ENCODE measurements at regions not wholly inside any gene's neighbourhood (a gene's known extent, or its start where the extent isn't known, plus 50 kb on each side); places are given as distances from the start of the nearest gene placed in this dataset.
"Not testable (repeated sequence)": the region's sequence is repeated elsewhere in the genome, so short reads cannot be mapped to it uniquely, and the experiment has no call there.

GRCh38 chr5:88092958-88093605, 175.6 kb downstream of the TMEM161B start:
- DNase-seq (ENCODE audit: low read depth in 2 of 2), result no peak

GRCh38 chr5:88092358-88092757, 176.3 kb downstream of the TMEM161B start:
- DNase-seq (ENCODE audit: low read depth in 2 of 2), result no peak

DNA sequence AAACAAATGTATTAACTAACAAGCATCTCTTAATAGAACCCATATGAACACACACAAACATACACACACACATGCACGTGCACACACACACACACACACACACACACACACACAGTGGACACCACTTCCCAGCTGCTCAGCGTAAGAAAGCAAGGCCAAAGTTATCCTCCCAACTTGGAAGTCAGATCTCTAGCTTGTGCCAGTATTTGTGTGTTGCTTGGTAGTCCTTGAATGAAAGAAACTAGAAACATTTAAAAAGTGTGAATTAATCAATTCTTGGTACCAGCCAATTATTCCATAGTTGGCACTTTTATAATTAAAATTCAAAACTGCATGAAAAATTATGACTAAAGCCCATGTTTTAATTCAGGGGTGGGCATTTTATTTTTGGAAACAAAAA, 178.1 kb downstream of the TMEM161B start:
- DNase-seq (ENCODE audit: low read depth in 2 of 2), result no peak

DNA sequence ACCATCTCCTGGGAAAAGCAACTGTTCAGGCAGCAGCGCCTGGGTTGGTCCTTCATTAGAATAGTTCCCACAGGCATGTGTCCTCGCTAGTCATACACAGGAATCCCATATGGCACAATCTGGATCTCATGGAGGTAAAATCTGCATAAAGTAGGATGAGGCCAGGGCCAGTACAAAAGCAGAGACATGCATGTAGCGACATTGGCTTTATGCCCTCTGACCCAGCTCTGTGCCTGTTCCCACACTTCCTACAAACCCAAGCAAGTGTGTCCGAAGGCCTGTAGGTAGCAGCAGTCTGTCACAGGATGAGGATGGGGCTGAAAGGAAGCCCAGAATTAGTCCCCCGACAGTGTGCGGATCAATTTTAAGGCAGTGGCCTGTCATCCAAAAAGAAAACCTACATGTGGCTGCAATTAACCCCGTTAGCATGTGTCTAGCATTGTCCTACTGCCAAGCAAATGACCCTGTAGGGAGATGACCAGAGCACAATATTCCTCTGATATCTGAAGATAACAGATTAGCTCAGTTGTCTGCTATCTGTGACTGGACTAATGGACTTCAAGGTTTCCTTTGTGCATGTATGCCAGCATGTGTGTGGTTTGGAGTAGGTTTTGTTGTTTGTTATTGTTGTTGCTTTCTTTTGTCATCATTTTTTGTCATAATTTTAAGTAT, 178.8 kb downstream of the TMEM161B start:
- DNase-seq (ENCODE audit: low read depth in 2 of 2), result no peak

- no peak for DNase-seq (ENCODE audit: low read depth in 2 of 2)
Observed at GRCh38 chr5:88085462-88085861, 183.2 kb downstream of the TMEM161B start.

DNA sequence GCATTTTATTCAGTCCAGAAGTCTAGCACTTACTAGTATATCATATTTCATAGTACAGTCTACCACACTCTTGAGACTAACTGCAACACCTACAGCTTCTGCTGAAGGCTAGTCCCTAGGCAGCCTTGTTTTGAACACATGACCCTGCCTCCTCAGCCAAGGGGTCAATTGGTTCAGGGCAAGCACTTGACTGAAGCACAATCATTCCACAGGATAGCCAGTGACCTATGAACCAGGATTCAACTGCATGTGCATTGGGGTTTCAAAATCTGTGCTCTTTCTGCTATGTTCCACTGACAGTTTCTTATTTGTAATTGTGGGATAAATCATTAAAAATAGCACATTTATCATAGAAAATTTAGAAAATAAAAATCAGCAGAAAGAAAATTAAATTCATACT, 186.8 kb downstream of the TMEM161B start:
- DNase-seq (ENCODE audit: low read depth in 2 of 2), result no peak

DNA sequence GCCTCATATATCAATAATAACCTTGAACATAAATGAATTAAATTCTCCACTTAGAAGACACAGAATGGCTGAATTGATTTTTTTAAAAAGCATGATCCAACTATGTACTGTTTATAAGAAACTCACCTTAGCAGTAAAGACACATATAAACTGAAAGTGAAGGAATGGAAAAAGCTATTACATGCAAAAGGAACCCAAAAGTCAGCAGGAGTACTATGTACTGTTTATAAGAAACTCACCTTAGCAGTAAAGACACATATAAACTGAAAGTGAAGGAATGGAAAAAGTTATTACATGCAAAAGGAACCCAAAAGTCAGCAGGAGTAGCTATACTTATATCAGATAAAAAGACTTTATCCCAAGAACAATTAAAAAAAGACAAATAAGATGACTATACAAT, 204.8 kb downstream of the TMEM161B start:
- DNase-seq (ENCODE audit: low read depth in 2 of 2), result no peak

- DNase-seq (ENCODE audit: low read depth in 2 of 2), result no peak
Observed at GRCh38 chr5:88060194-88060593, 208.5 kb downstream of the TMEM161B start.

DNA sequence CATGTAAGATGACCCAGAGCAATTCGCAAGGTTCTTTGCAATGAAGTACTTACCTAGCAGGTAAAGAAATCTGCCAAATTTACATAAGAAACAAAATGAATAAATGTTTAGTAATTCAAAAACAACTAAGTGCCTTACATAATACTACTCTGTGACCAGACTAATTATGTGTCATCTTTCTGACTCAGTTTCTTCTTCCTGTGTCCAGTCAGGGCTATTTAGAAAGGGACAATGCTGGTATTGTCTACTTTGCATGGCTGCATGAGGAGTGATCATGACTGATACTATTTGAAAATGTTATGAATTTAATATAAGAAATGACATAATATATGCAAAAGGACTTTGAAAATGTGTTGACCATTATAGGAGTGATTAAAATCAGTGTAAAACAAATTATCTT, 210.0 kb downstream of the TMEM161B start:
- DNase-seq (ENCODE audit: low read depth in 2 of 2), result no peak

- DNase-seq (ENCODE audit: low read depth in 2 of 2), result not testable (repeated sequence)
Observed at GRCh38 chr5:88052468-88052867, 216.2 kb downstream of the TMEM161B start.

DNA sequence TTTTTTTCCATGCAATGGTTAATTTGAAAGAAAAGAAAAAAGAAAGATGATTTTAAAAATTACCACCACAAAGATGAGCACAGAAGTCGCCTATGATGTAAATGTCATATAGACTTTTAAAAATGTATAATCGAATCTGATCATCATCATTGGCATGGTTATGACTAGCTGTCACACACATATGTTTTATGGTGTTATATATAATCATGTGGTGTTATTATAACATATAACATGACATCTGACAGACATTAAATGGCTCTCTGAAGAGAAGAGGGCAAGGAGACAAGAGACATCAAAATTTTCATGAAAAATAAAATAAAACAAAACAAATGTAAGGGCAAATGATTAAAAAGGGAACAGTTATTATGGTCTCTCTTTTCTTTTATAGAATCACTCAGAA, 217.5 kb downstream of the TMEM161B start:
- no peak for DNase-seq (ENCODE audit: low read depth in 2 of 2)

DNA sequence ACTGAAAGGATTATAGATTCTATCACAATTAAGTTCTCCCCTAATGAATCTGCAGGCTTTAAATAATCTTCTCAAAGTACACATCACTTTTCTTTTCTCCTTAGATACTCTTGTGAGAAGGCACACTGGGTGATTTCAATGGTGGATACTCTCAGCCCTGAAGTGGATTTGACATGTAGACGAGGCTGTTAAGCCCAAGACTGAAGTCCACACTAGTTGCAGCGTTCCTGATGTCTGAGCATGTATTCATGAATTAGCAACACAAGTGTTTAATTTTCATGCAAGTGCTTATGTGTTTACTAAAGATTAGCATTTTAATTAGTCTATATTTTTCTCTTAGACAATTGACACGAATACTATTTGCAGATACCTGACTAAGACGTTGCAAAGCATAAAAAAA, 218.9 kb downstream of the TMEM161B start:
- no peak for DNase-seq (ENCODE audit: low read depth in 2 of 2)

DNA sequence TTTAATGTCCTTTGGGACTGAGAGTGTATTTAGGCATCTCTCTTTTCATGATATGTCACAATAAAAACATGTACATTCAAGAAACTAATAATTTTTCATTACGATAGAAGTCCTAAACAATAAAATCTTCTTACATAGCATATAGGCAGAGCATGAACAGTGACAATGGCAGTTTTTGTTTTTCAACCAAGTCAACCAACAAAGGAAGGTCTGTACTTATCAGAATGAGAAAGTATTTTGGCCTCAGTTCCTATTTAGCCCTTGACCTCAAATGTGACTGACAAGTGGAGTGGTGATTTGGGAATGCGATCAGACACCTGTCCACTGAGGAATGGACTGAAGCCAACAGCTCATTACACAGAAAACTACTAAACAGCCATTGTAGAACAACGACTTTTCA, 219.5 kb downstream of the TMEM161B start:
- no peak for DNase-seq (ENCODE audit: low read depth in 2 of 2)

- no peak for DNase-seq (ENCODE audit: low read depth in 2 of 2)
Observed at GRCh38 chr5:88045931-88046461, 222.6 kb downstream of the TMEM161B start.

GRCh38 chr5:88045165-88045564, 223.5 kb downstream of the TMEM161B start:
- DNase-seq (ENCODE audit: low read depth in 2 of 2), result no peak

GRCh38 chr5:88034520-88034919, 234.1 kb downstream of the TMEM161B start:
- DNase-seq (ENCODE audit: low read depth in 2 of 2), result no peak

DNA sequence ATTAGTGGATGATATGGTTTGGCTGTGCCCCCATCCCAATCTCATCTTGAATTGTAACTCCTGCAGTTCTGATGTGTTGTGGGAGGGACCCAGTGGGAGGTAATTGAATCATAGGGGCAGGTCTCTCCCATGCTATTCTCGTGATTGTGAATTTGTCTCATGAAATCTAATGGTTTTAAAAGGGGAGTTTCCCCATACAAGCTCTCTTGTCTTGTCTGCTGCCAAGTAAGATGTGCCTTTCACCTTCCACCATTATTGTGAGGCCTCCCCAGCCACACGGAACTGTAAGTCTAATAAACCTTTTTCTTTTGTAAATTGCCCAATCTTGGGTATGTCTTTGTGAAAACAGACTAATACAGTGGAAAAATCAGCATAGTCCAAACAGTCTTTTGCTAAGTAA, 235.5 kb downstream of the TMEM161B start:
- no peak for DNase-seq (ENCODE audit: low read depth in 2 of 2)

DNA sequence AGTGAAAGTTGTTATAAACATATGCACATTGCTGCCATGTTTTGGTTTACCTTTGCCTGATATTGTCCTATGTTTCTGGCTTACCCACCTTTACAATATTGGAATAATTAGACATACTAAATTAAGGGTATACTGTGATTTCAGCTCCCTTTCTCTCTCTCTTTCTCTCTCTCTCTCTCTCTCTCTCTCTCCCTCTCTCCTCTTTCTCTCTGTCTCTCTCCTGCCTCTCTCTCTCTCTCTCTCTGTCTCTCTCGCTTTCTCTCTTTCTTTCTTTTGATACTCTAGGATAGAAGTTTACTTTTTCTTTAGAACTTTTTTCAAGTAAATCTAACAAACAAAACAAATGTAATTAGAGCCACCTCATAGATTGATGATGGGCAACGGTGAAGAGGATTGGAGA, 239.6 kb downstream of the TMEM161B start:
- DNase-seq (ENCODE audit: low read depth in 2 of 2), result no peak

- DNase-seq (ENCODE audit: low read depth in 2 of 2), result no peak
Observed at GRCh38 chr5:88021141-88021540, 247.5 kb downstream of the TMEM161B start.

- not testable (repeated sequence) for DNase-seq (ENCODE audit: low read depth in 2 of 2)
Observed at GRCh38 chr5:88014984-88015383, 253.7 kb downstream of the TMEM161B start.

DNA sequence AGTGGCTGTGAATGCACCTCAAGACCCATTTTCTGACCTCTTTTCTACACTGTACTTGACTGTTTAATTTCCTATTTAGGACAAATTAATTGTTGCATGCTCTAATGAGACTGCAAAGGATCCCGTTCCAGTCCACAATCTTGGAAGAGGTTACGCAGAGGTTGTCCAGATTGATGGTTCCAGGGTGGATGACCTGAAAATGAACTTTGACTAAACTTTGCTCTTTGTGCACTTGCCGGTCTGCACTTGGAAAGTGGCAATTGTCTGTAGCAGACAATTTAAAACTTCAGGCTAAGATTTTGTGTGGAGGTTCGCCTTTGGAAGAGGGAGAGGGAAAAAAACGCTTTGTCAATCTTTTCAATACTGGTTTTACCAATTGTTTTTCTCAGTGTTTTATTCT, 267.8 kb downstream of the TMEM161B start:
- no peak for DNase-seq (ENCODE audit: low read depth in 2 of 2)

DNA sequence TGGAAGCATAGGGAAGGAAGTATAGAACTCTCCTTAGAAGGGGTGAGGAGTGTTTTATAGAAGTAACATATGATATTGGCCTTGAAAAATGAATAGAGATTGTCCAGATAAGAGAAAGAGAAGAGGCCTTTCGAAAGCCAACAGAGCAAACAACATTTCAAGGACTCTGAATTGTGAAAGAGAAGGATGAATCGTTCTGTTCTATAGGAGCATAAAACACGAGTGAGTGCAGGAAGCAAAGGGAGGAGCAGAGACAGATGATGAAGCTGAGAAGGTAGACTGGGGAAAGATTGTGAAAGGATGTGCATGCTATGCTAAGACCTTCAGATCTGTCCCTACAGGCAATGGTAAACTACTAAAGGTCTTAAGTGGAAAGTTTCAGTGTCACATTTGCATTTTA, 271.0 kb downstream of the TMEM161B start:
- DNase-seq (ENCODE audit: low read depth in 2 of 2), result no peak

DNA sequence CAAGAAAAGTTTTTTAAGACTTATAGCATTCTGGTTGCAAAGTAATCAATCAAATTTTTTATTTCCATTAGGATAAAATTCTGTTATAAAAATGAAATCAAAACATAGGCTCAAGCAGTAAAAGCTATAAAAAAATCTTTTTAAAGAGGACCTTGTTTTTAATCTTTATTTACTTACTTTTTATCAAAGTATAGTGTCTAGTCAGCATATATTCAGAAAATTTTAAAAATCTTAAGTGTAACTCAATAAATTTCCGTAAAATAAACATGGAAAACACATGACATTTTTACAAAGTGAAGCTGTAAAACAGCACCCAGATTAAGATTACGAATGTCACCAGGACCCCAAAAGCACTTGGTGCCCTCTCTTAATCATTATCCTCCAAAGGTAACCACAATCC, 302.4 kb downstream of the TMEM161B start:
- no peak for DNase-seq (ENCODE audit: low read depth in 2 of 2)
